ENCODE measurements at regions not wholly inside any gene's neighbourhood (a gene's known extent, or its start where the extent isn't known, plus 50 kb on each side); places are given as distances from the start of the nearest gene placed in this dataset.

- no peaks in the 10 kb centered on the region for H3K9me3 ChIP-seq
- H3K27ac ChIP-seq = no peak overlapping the region
- TF ChIP-seq, protein P1, sequence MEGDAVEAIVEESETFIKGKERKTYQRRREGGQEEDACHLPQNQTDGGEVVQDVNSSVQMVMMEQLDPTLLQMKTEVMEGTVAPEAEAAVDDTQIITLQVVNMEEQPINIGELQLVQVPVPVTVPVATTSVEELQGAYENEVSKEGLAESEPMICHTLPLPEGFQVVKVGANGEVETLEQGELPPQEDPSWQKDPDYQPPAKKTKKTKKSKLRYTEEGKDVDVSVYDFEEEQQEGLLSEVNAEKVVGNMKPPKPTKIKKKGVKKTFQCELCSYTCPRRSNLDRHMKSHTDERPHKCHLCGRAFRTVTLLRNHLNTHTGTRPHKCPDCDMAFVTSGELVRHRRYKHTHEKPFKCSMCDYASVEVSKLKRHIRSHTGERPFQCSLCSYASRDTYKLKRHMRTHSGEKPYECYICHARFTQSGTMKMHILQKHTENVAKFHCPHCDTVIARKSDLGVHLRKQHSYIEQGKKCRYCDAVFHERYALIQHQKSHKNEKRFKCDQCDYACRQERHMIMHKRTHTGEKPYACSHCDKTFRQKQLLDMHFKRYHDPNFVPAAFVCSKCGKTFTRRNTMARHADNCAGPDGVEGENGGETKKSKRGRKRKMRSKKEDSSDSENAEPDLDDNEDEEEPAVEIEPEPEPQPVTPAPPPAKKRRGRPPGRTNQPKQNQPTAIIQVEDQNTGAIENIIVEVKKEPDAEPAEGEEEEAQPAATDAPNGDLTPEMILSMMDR (IDR thresholded peaks at IDR 0.05) = no peak
- H3K4me1 ChIP-seq = peaks cover 3 to 5% (median 4%) of the 10 kb centered on the region in 4 donors
- H3K4me3 ChIP-seq = no peak overlapping the region
- DNase-seq = no peak
- no peaks in the 10 kb centered on the region for H3K36me3 ChIP-seq
- WGBS, 2 donors = 88 to 90% methylated on average over 2 of the region's 2 CpGs
- H3K27me3 ChIP-seq = no peaks in the 10 kb centered on the region
- no peak for ATAC-seq (ENCODE audit: low FRiP score in 2 of 2)
These were observed 428.3 kb upstream of the RASGRP1 start for GRCh38 chr15:38992930-38993329.

DNA sequence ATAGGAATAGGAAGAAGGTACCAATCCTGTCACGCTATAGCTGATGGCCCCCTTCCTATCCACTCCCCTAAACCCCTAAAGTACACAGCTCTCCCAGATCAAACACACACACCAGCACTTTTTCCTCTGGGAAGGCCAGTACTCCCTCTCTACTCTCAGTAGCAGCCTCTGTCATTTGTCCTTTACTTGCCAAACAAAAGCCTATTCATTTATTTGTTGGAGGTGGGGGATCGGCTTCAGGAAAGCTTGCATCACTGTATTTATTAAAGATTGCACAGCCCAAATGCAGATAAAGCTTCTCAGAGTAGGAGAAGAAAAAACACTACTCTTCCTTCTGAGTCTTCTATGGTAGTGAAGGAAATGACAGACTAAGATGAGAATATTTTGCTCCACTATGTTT, 429.7 kb upstream of the RASGRP1 start:
- H3K4me1 ChIP-seq = peaks cover 3 to 5% (median 4%) of the 10 kb centered on the region in 4 donors
- H3K4me3 ChIP-seq = no peak overlapping the region
- no peaks in the 10 kb centered on the region for H3K9me3 ChIP-seq
- WGBS, 2 donors = 43 to 45% methylated on average over 2 of the region's 2 CpGs
- H3K27ac ChIP-seq = no peak overlapping the region
- TF ChIP-seq EP300 (IDR thresholded peaks at IDR 0.05) (no peak), POLR2A (IDR thresholded peaks at IDR 0.05) (no peak), POLR2AphosphoS5 (IDR thresholded peaks at IDR 0.05) (no peak)
- TF ChIP-seq, protein P1 (IDR thresholded peaks at IDR 0.05) = no peak
- ATAC-seq (ENCODE audit: low FRiP score in 2 of 2) (no peak), DNase-seq (no peak)
- H3K36me3 ChIP-seq = no peaks in the 10 kb centered on the region
- H3K27me3 ChIP-seq = no peaks in the 10 kb centered on the region

DNA sequence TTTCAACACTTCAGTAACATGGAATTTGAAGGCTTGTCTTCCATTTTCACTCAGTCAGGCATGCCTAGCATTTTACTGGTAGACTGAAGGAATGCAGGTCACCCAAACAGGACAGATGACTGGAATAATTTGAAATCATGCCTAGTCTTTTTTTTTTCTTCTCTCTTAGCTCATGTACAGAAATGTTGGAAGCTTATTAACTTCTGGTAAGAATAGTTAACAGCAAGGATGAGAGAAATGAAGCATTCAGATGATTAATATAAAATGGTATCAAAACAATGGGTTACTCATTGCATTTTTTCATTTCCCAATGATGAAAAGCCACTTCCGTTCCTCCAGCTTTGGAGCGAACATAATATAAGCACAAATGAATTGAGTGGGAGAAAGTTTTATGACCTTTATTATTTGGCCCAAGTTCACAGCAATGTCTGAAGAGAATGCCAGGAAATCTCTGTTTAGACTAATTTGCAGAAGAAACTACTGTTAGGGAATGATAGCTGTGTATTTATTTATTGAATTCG, 431.6 kb upstream of the RASGRP1 start:
- Histone ChIP-seq H3K36me3 (no peaks in the 10 kb centered on the region), H3K27ac (peak overlapping the region in 2 of 4 donors; percentile 6 to 8), H3K27me3 (no peaks in the 10 kb centered on the region), H3K4me3 (no peak overlapping the region), H3K9me3 (no peaks in the 10 kb centered on the region), H3K4me1 (peaks cover 3 to 5% (median 4%) of the 10 kb centered on the region in 4 donors)
- ATAC-seq (ENCODE audit: low FRiP score in 2 of 2) (peak in 1 of 2 donors; percentile 55), DNase-seq (no peak)
- TF ChIP-seq EP300 (IDR thresholded peaks at IDR 0.05) (no peak), POLR2AphosphoS5 (IDR thresholded peaks at IDR 0.05) (no peak), POLR2A (IDR thresholded peaks at IDR 0.05) (no peak)
- 55 to 57% methylated on average over 3 of the region's 3 CpGs for WGBS, 2 donors

GRCh38 chr15:38997841-38998240, 433.2 kb upstream of the RASGRP1 start:
- Histone ChIP-seq H3K9me3 (peaks cover 0 to 2% (median 0%) of the 10 kb centered on the region in 4 donors), H3K36me3 (no peaks in the 10 kb centered on the region), H3K4me1 (peaks cover 0 to 5% (median 3%) of the 10 kb centered on the region in 4 donors), H3K4me3 (no peak overlapping the region), H3K27ac (no peak overlapping the region), H3K27me3 (no peaks in the 10 kb centered on the region)
- ATAC-seq (ENCODE audit: low FRiP score in 2 of 2) (no peak), DNase-seq (no peak)
- TF ChIP-seq POLR2AphosphoS5 (IDR thresholded peaks at IDR 0.05) = no peak
- TF ChIP-seq POLR2A (IDR thresholded peaks at IDR 0.05) = no peak
- TF ChIP-seq, protein P1 (IDR thresholded peaks at IDR 0.05) = no peak
- TF ChIP-seq EP300 (IDR thresholded peaks at IDR 0.05) = no peak
- 79 to 94% methylated on average over 1 of the region's 1 CpG for WGBS, 2 donors

- no peak for DNase-seq
- WGBS, 2 donors = 93 to 94% methylated on average over 5 to 10 of the region's 10 CpGs
These were observed 435.6 kb upstream of the RASGRP1 start for GRCh38 chr15:39000008-39000734.

More at GRCh38 chr15:39000008-39000734, 435.6 kb upstream of the RASGRP1 start:
- Histone ChIP-seq H3K4me1 (peaks cover 0 to 5% (median 3%) of the 10 kb centered on the region in 4 donors), H3K9me3 (peaks cover 0 to 3% (median 0%) of the 10 kb centered on the region in 4 donors), H3K36me3 (no peaks in the 10 kb centered on the region), H3K27me3 (no peaks in the 10 kb centered on the region), H3K27ac (no peak overlapping the region), H3K4me3 (no peak overlapping the region)
- TF ChIP-seq POLR2AphosphoS5 (IDR thresholded peaks at IDR 0.05) (no peak), EP300 (IDR thresholded peaks at IDR 0.05) (no peak), POLR2A (IDR thresholded peaks at IDR 0.05) (no peak)
- TF ChIP-seq, protein P1 (IDR thresholded peaks at IDR 0.05) = no peak
- ATAC-seq (ENCODE audit: low FRiP score in 2 of 2) = peak; percentile 17 to 22
